Esophagus squamous epithelium (tissue), 5 donors: ENCODE measurements at regions not wholly inside any gene's neighbourhood (a gene's known extent, or its start where the extent isn't known, plus 50 kb on each side); places are given as distances from the start of the nearest gene placed in this dataset.

Experiments
- DNase-seq: peaks from one replicate; lab custom pipeline; 2025; lab: John Stamatoyannopoulos, UW
- H3K27ac ChIP-seq, 4 donors: fragments of 200-600 bp; sonication (generic); one replicate each; pipeline ENCODE4 v1.5.1; 2016 to 2019; ENCODE audit warnings: mild to moderate bottlenecking in 1 of 4
- H3K27me3 ChIP-seq, 4 donors: fragments of 200-600 bp; sonication (generic); 1 replicate in 3 of 4; 2 replicates in 1 of 4; pipeline versions ENCODE4 v1.5.1 to v1.6.0; 2017 to 2021; ENCODE audit warnings: antibody characterized with exemption in 1 of 4
- H3K36me3 ChIP-seq, 3 donors: fragments of 200-600 bp; sonication (generic); one replicate each; pipeline ENCODE4 v1.5.1; 2016 to 2019
- H3K4me1 ChIP-seq, 3 donors: fragments of 200-600 bp; sonication (generic); one replicate each; pipeline ENCODE4 v1.5.1; 2017 to 2019
- H3K4me3 ChIP-seq, 4 donors: fragments of 200-600 bp; sonication (generic); 1 replicate in 3 of 4; 2 replicates in 1 of 4; pipeline ENCODE4 v1.5.1; 2016 to 2019; ENCODE audit warnings: mild to moderate bottlenecking in 2 of 4, moderate library complexity in 1 of 4
- H3K9me3 ChIP-seq, 3 donors: fragments of 200-600 bp; sonication (generic); one replicate each; pipeline ENCODE4 v1.5.1; 2016 to 2019
- CTCF ChIP-seq, 6 experiments: fragments of 450-650 bp in 4 of 6; fragments of 200-600 bp in 2 of 6; sonication (generic) in 2 of 6; IDR thresholded peaks; one replicate each; pipeline ENCODE4 v1.5.1; 2016 to 2019; ENCODE audit warnings: antibody characterized with exemption in 6 of 6, mild to moderate bottlenecking in 4 of 6, moderate library complexity in 4 of 6
- POLR2A ChIP-seq, 4 donors: fragments of 450-650 bp; IDR thresholded peaks; one replicate each; pipeline ENCODE4 v1.6.1; 2017; ENCODE audit warnings: antibody characterized with exemption in 4 of 4, mild to moderate bottlenecking in 4 of 4, moderate library complexity in 3 of 4
- WGBS, 2 donors: methylation state at CpG; one replicate each; pipeline ENCODE4 v1.1.5; 2018; 5-methylcytosine and 5-hydroxymethylcytosine counted together
- intact Hi-C: fragments of 100-400 bp; cut with DNase I; formaldehyde crosslinking; loops from one replicate; pipeline ENCODE4 v1.15.0; 2022
- donor health status: DM: yes; HTN: yes; CAD: no.

DNA sequence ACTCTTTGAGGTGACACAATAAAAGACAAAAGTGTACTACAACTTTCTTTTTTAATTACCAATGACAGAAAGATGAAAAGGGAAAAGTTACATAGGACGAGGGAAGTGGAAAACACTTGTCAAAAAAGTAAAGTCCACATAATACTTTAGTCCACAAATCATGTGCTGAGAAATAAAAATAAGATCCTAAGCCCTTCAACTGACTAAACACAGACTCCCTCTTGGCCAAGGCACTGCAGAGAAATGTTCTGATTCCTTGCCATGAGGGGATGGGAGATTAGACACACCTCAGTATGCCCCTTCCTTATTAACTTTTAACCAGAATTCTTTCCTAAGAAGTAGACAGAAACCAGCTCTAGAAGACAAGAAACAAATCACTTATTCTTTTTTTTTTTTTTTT is 59.5 kb upstream of the TGFBR2 start:
- no peak overlapping the region for H3K27ac ChIP-seq
- H3K4me1 ChIP-seq: no peaks in the 10 kb centered on the region
- H3K27me3 ChIP-seq: no peaks in the 10 kb centered on the region
- H3K36me3 ChIP-seq: no peaks in the 10 kb centered on the region
- WGBS, 2 donors: 75 to 78% methylated on average over 1 of the region's 1 CpG
- no peak for DNase-seq
- H3K4me3 ChIP-seq: no peak overlapping the region
- no peak for TF ChIP-seq POLR2A (IDR thresholded peaks at IDR 0.05)
- TF ChIP-seq CTCF (IDR thresholded peaks at IDR 0.05): no peak
- no peaks in the 10 kb centered on the region for H3K9me3 ChIP-seq
- intact Hi-C loops: no loop called here

GRCh38 chr3:30547716-30548115 is 58.7 kb upstream of the TGFBR2 start:
- Histone ChIP-seq H3K36me3 (no peaks in the 10 kb centered on the region), H3K4me3 (no peak overlapping the region), H3K27ac (no peak overlapping the region), H3K9me3 (no peaks in the 10 kb centered on the region), H3K4me1 (no peaks in the 10 kb centered on the region), H3K27me3 (no peaks in the 10 kb centered on the region)
- WGBS, 2 donors: 95 to 97% methylated on average over 5 of the region's 5 CpGs
- DNase-seq: no peak
- TF ChIP-seq CTCF (IDR thresholded peaks at IDR 0.05) (no peak), POLR2A (IDR thresholded peaks at IDR 0.05) (no peak)
- intact Hi-C loops: no loop called here

DNA sequence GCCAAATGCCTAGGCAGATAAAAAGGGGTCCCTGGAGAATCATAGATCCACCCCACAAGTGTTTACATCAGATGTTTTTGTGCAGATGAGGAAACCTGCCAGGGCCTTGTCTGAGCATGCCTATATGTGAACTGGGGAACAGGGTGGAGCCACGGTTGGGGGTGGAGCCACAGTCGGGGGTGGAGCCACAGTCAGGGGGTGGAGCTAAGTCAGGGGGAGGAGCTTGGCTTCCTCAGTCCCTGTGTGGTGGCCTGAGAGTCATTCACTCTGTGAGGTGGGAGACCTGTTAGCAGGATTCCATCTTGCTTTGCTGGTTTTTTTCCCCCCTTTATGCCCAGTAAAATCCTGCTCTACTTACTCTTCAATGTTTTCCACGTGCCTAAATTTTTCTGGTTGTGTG is 57.8 kb upstream of the TGFBR2 start:
- intact Hi-C loops: no loop called here
- no peak for DNase-seq
- Histone ChIP-seq H3K27ac (peak overlapping the region in 1 of 4 donors; percentile 23), H3K27me3 (no peaks in the 10 kb centered on the region), H3K9me3 (no peaks in the 10 kb centered on the region), H3K4me1 (no peaks in the 10 kb centered on the region), H3K36me3 (no peaks in the 10 kb centered on the region), H3K4me3 (no peak overlapping the region)
- TF ChIP-seq CTCF (IDR thresholded peaks at IDR 0.05) (no peak), POLR2A (IDR thresholded peaks at IDR 0.05) (no peak)
- 46 to 49% methylated on average over 3 of the region's 3 CpGs for WGBS, 2 donors

GRCh38 chr3:30549600-30549999 is 56.8 kb upstream of the TGFBR2 start:
- H3K9me3 ChIP-seq: no peaks in the 10 kb centered on the region
- H3K4me1 ChIP-seq: no peaks in the 10 kb centered on the region
- WGBS, 2 donors: 71 to 72% methylated on average over 4 of the region's 4 CpGs
- no peak overlapping the region for H3K4me3 ChIP-seq
- TF ChIP-seq CTCF (IDR thresholded peaks at IDR 0.05): no peak
- no peak for TF ChIP-seq POLR2A (IDR thresholded peaks at IDR 0.05)
- H3K27me3 ChIP-seq: no peaks in the 10 kb centered on the region
- intact Hi-C loops: no loop called here
- no peaks in the 10 kb centered on the region for H3K36me3 ChIP-seq
- peak overlapping the region in 1 of 4 donors; percentile 18 for H3K27ac ChIP-seq
- DNase-seq: no peak

- H3K27ac ChIP-seq: no peak overlapping the region
- TF ChIP-seq POLR2A (IDR thresholded peaks at IDR 0.05) (no peak), CTCF (IDR thresholded peaks at IDR 0.05) (no peak)
- H3K27me3 ChIP-seq: no peaks in the 10 kb centered on the region
- H3K4me1 ChIP-seq: no peaks in the 10 kb centered on the region
- intact Hi-C loops: no loop called here
- no peaks in the 10 kb centered on the region for H3K9me3 ChIP-seq
- no peak for DNase-seq
- no peaks in the 10 kb centered on the region for H3K36me3 ChIP-seq
- H3K4me3 ChIP-seq: no peak overlapping the region
Measured at GRCh38 chr3:30550246-30550645, 56.2 kb upstream of the TGFBR2 start.
